Mammary epithelial cell (primary cell): ENCODE measurements at regions not wholly inside any gene's neighbourhood (a gene's known extent, or its start where the extent isn't known, plus 50 kb on each side); places are given as distances from the start of the nearest gene placed in this dataset.

ENCODE experiments used
- CTCF ChIP-seq, 2 donors: IDR thresholded peaks in 1 of 2; conservative IDR thresholded peaks in 1 of 2; 2 replicates each; pipeline ENCODE4 v1.5.1; 2011 to 2012; ENCODE audit warnings: inconsistent platforms in 2 of 2, low read length in 2 of 2, mild to moderate bottlenecking in 2 of 2, control low read depth in 1 of 2, low read depth in 1 of 2; ENCODE audit not compliant: insufficient read depth in 1 of 2; ENCODE audit errors: extremely low read depth in 1 of 2
- EZH2 ChIP-seq: IDR thresholded peaks from 2 replicates; pipeline ENCODE4 v1.6.1; 2012; ENCODE audit warnings: low read length, inconsistent platforms, borderline replicate concordance

GRCh38 chr6:51045548-51045947 lies 226.9 kb downstream of the TFAP2B start:
- TF ChIP-seq CTCF (conservative IDR thresholded peaks at IDR 0.05 in 1 of 2, IDR thresholded peaks at IDR 0.05 in 1 of 2; ENCODE audit: extremely low read depth in 1 of 2, insufficient read depth in 1 of 2, low read depth in 1 of 2, low read length in 2 of 2) (no peak), EZH2 (no peak)
